Limb (tissue), 2 donors: ENCODE measurements at regions not wholly inside any gene's neighbourhood (a gene's known extent, or its start where the extent isn't known, plus 50 kb on each side); places are given as distances from the start of the nearest gene placed in this dataset.

Experiments used
- DNase-seq, 2 donors: peaks; one replicate each; pipeline ENCODE4 v3.0.0-alpha.2; 2016; ENCODE audit errors: extremely low spot score in 2 of 2

GRCh38 chr2:177051278-177051677 is 161.3 kb upstream of the HNRNPA3 start:
- DNase-seq: no peak

GRCh38 chr2:177052471-177052870 is 160.1 kb upstream of the HNRNPA3 start:
- DNase-seq: no peak

GRCh38 chr2:177053038-177053437 is 159.6 kb upstream of the HNRNPA3 start:
- DNase-seq: no peak

GRCh38 chr2:177053716-177054115 is 158.9 kb upstream of the HNRNPA3 start:
- no peak for DNase-seq

- DNase-seq: no peak
These were observed 156.1 kb upstream of the HNRNPA3 start for GRCh38 chr2:177056481-177056929.

- no peak for DNase-seq
These were observed 153.8 kb upstream of the HNRNPA3 start for GRCh38 chr2:177058747-177059146.

- no peak for DNase-seq
These were observed 153.3 kb upstream of the HNRNPA3 start for GRCh38 chr2:177059293-177059692.

GRCh38 chr2:177063331-177063730 is 149.3 kb upstream of the HNRNPA3 start:
- DNase-seq: no peak

GRCh38 chr2:177064422-177064821 is 148.2 kb upstream of the HNRNPA3 start:
- no peak for DNase-seq

- no peak for DNase-seq
These were observed 143.6 kb upstream of the HNRNPA3 start for GRCh38 chr2:177068967-177069366.

GRCh38 chr2:177072090-177072489 is 140.5 kb upstream of the HNRNPA3 start:
- peak in 1 of 2 donors; percentile 30 for DNase-seq

GRCh38 chr2:177073611-177074010 is 139.0 kb upstream of the HNRNPA3 start:
- DNase-seq: no peak

GRCh38 chr2:177074099-177074710 is 138.4 kb upstream of the HNRNPA3 start:
- no peak for DNase-seq

- no peak for DNase-seq
These were observed 137.3 kb upstream of the HNRNPA3 start for GRCh38 chr2:177075254-177075653.

- no peak for DNase-seq
These were observed 135.9 kb upstream of the HNRNPA3 start for GRCh38 chr2:177076636-177077179.

- DNase-seq: no peak
These were observed 134.8 kb upstream of the HNRNPA3 start for GRCh38 chr2:177077778-177078177.

- DNase-seq: no peak
These were observed 134.2 kb upstream of the HNRNPA3 start for GRCh38 chr2:177078416-177078815.

GRCh38 chr2:177078855-177079254 is 133.7 kb upstream of the HNRNPA3 start:
- DNase-seq: no peak

- DNase-seq: no peak
These were observed 131.8 kb upstream of the HNRNPA3 start for GRCh38 chr2:177080746-177081284.

- DNase-seq: no peak
These were observed 128.0 kb upstream of the HNRNPA3 start for GRCh38 chr2:177084607-177085006.

GRCh38 chr2:177088529-177088928 is 124.1 kb upstream of the HNRNPA3 start:
- no peak for DNase-seq

GRCh38 chr2:177090967-177091366 is 121.6 kb upstream of the HNRNPA3 start:
- DNase-seq: no peak

GRCh38 chr2:177093371-177093770 is 119.2 kb upstream of the HNRNPA3 start:
- DNase-seq: no peak
